ENCODE measurements at regions not wholly inside any gene's neighbourhood (a gene's known extent, or its start where the extent isn't known, plus 50 kb on each side); places are given as distances from the start of the nearest gene placed in this dataset.

DNA sequence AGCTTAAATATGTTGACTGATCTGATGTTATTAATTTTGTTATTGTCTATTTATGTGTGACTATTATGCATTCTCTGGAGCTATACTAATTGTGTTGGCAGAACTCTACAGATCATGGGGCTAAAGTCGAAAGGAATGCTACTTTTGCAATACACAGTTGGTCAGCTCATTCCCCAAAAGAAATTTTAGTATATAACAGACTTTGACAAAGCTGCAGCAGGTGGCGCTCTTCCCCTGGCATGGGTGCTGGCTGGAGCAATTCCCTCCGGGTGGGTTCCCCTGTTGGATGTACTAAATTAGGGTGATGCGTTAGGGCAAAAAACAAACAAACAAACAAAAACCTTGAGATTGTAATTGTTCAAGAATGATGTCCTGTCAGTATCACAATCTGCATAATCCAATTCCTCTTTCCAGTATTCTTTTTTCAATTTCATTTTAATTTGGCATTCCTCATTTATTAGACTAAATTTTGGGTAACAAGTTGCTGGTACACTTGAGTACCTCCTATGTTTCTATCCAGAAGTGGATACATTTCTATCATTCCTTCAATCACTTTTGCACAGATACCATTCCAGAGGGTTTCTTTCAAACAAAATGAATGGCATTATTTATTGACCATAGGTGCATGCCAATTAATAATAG is 322.8 kb upstream of the EDNRB start:
- TF ChIP-seq, protein P1, sequence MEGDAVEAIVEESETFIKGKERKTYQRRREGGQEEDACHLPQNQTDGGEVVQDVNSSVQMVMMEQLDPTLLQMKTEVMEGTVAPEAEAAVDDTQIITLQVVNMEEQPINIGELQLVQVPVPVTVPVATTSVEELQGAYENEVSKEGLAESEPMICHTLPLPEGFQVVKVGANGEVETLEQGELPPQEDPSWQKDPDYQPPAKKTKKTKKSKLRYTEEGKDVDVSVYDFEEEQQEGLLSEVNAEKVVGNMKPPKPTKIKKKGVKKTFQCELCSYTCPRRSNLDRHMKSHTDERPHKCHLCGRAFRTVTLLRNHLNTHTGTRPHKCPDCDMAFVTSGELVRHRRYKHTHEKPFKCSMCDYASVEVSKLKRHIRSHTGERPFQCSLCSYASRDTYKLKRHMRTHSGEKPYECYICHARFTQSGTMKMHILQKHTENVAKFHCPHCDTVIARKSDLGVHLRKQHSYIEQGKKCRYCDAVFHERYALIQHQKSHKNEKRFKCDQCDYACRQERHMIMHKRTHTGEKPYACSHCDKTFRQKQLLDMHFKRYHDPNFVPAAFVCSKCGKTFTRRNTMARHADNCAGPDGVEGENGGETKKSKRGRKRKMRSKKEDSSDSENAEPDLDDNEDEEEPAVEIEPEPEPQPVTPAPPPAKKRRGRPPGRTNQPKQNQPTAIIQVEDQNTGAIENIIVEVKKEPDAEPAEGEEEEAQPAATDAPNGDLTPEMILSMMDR (IDR thresholded peaks at IDR 0.05; ENCODE audit: borderline replicate concordance, insufficient read depth, low read depth, low read length), result peak; percentile 60
- H3K4me3 ChIP-seq (ENCODE audit: low read depth, low read length), result no peak overlapping the region

DNA sequence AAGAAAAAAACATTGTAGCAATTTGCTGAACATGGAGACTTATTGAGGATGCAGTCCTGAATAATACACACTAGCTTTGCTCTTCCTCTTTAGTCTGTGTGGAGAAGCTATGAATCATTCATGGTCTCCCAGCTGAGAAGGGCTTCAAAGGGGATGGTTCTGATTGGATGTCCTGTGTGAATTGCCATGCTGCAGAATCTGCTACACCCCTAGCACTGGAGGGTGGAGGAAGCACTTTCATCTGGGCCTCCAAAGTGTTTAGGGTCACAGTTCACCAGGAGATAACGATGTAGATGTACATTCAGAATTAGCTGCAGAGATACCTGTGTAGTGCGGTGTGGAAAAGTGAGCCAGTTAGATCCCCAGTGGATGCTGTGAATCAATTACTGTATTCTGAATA is 321.1 kb upstream of the EDNRB start:
- TF ChIP-seq, protein P1 (IDR thresholded peaks at IDR 0.05; ENCODE audit: borderline replicate concordance, insufficient read depth, low read depth, low read length), result no peak
- no peak overlapping the region for H3K4me3 ChIP-seq (ENCODE audit: low read depth, low read length)

GRCh38 chr13:78238911-78239310 is 320.3 kb upstream of the EDNRB start:
- TF ChIP-seq, protein P1 (IDR thresholded peaks at IDR 0.05; ENCODE audit: borderline replicate concordance, insufficient read depth, low read depth, low read length), result no peak
- H3K4me3 ChIP-seq (ENCODE audit: low read depth, low read length), result no peak overlapping the region

DNA sequence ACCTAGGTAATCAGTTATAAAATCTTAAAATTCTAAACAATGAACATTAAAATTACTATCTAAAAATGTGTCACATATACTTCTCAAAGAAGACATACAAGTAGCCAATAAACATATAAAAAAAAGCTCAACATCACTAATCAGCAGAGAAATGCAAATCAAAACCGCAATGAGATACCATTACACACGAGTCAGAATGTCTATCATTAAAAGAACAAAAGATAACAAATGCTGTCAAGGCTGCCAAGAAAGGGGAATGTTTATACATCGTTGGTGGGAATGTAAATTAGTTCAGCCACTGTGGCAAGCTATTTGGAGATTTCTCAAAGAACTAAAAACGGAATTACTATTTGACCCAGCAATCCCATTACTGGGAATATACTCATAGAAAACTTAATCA is 310.3 kb upstream of the EDNRB start:
- TF ChIP-seq, protein P1 (IDR thresholded peaks at IDR 0.05; ENCODE audit: borderline replicate concordance, insufficient read depth, low read depth, low read length), result no peak
- no peak overlapping the region for H3K4me3 ChIP-seq (ENCODE audit: low read depth, low read length)

- TF ChIP-seq, protein P1 (IDR thresholded peaks at IDR 0.05; ENCODE audit: borderline replicate concordance, insufficient read depth, low read depth, low read length), result no peak
- no peak overlapping the region for H3K4me3 ChIP-seq (ENCODE audit: low read depth, low read length)
Observed at GRCh38 chr13:78228211-78228610, 309.6 kb upstream of the EDNRB start.

GRCh38 chr13:78227709-78228108 is 309.1 kb upstream of the EDNRB start:
- TF ChIP-seq, protein P1 (IDR thresholded peaks at IDR 0.05; ENCODE audit: borderline replicate concordance, insufficient read depth, low read depth, low read length), result no peak
- no peak overlapping the region for H3K4me3 ChIP-seq (ENCODE audit: low read depth, low read length)

DNA sequence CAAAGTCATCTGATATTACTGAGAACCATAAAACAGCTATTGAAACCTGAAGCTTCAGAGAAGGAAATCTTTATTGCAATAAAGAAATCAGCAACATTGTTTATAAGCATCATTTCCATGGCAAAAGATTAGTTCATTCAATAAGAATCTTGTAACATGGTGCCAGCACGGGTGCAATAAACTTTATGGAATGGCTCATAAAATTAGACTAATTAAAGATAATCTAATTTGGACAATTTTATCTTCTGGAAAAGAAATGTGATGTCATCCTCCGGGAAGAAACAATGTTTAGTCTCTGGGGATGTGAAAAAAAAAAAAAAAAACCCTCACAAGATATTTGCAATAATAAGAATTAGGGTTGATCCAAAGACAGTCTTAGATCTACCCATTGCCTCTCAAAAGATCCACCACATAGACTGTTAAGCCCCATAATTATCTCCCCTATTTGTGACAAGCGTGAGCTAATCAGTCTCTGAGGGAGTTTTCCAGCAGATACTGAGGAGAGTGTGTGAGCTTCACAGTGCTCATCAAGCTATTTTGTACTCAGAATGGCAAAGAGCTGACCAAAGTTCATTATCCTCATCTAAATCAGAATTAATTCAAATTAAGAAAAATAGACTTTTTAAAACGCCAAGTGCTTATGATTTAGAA is 297.0 kb upstream of the EDNRB start:
- no peak overlapping the region for H3K4me3 ChIP-seq (ENCODE audit: low read depth, low read length)
- TF ChIP-seq, protein P1 (IDR thresholded peaks at IDR 0.05; ENCODE audit: borderline replicate concordance, insufficient read depth, low read depth, low read length), result no peak
